HEK293 (cell line): ENCODE measurements at regions not wholly inside any gene's neighbourhood (a gene's known extent, or its start where the extent isn't known, plus 50 kb on each side); places are given as distances from the start of the nearest gene placed in this dataset.

ENCODE experiments used
- CTCF ChIP-seq: fragments of 450-650 bp; formaldehyde crosslinking; IDR thresholded peaks from 2 replicates; pipeline ENCODE4 v1.5.1; 2016; ENCODE audit warnings: missing biosample characterization, missing genetic modification characterization
- KLF16 ChIP-seq: fragments of 450-650 bp; formaldehyde crosslinking; IDR thresholded peaks from 2 replicates; pipeline ENCODE4 v1.5.1; 2017; ENCODE audit warnings: missing biosample characterization, missing genetic modification characterization
- KLF9 ChIP-seq: fragments of 450-650 bp; formaldehyde crosslinking; IDR thresholded peaks from 2 replicates; pipeline ENCODE4 v1.5.1; 2016; ENCODE audit warnings: missing biosample characterization, missing genetic modification characterization, low read depth
- PATZ1 ChIP-seq: fragments of 450-650 bp; formaldehyde crosslinking; IDR thresholded peaks from 2 replicates; pipeline ENCODE4 v1.5.1; 2016; ENCODE audit warnings: missing biosample characterization, missing genetic modification characterization
- PRDM1 ChIP-seq: fragments of 450-650 bp; formaldehyde crosslinking; IDR thresholded peaks from 2 replicates; pipeline ENCODE4; 2016; ENCODE audit warnings: missing biosample characterization, missing genetic modification characterization
- SP2 ChIP-seq: fragments of 450-650 bp; formaldehyde crosslinking; IDR thresholded peaks from 2 replicates; pipeline ENCODE4 v1.5.1; 2016; ENCODE audit warnings: missing biosample characterization, missing genetic modification characterization
- TCF7L2 ChIP-seq: IDR thresholded peaks from 2 replicates; pipeline ENCODE4 v1.6.1; 2011; ENCODE audit warnings: low read depth, mild to moderate bottlenecking, inconsistent platforms, low read length, moderate library complexity, borderline replicate concordance
- ZNF10 ChIP-seq: fragments of 450-650 bp; formaldehyde crosslinking; IDR thresholded peaks from 2 replicates; pipeline ENCODE4 v1.5.1; 2017; ENCODE audit warnings: missing biosample characterization, missing genetic modification characterization
- ZNF354C ChIP-seq: fragments of 450-650 bp; formaldehyde crosslinking; IDR thresholded peaks from 2 replicates; pipeline ENCODE4 v1.5.1; 2016; ENCODE audit warnings: missing biosample characterization, missing genetic modification characterization, low read depth, borderline replicate concordance
- ZNF423 ChIP-seq: fragments of 450-650 bp; formaldehyde crosslinking; IDR thresholded peaks from 2 replicates; pipeline ENCODE4 v1.5.1; 2016; ENCODE audit warnings: missing biosample characterization, missing genetic modification characterization
- ZNF530 ChIP-seq: fragments of 450-650 bp; formaldehyde crosslinking; IDR thresholded peaks from 2 replicates; pipeline ENCODE4 v1.5.1; 2016; ENCODE audit warnings: low read depth, missing biosample characterization, missing genetic modification characterization
- ZNF580 ChIP-seq: fragments of 450-650 bp; formaldehyde crosslinking; IDR thresholded peaks from 2 replicates; pipeline ENCODE4 v1.5.1; 2016; ENCODE audit warnings: missing biosample characterization, missing genetic modification characterization
- ZNF837 ChIP-seq: fragments of 450-650 bp; formaldehyde crosslinking; IDR thresholded peaks from 2 replicates; pipeline ENCODE4 v1.5.1; 2016; ENCODE audit warnings: missing biosample characterization, missing genetic modification characterization
- TF ChIP-seq, protein P1 (sequence below): fragments of 450-650 bp; formaldehyde crosslinking; IDR thresholded peaks from 2 replicates; pipeline ENCODE4 v1.5.1; 2016; ENCODE audit warnings: missing biosample characterization, missing genetic modification characterization, low read depth

- TF ChIP-seq CTCF (no peak), KLF16 (tag by site-specific recombination) (no peak), ZNF837 (tag by site-specific recombination) (no peak), ZNF354C (tag by site-specific recombination) (no peak), ZNF530 (tag by site-specific recombination) (no peak), ZNF10 (tag by site-specific recombination) (no peak), TCF7L2 (no peak), KLF9 (tag by site-specific recombination) (no peak), PATZ1 (tag by site-specific recombination) (no peak), ZNF423 (tag by site-specific recombination) (no peak), SP2 (tag by site-specific recombination) (no peak), PRDM1 (no peak), ZNF580 (tag by site-specific recombination) (no peak)
- TF ChIP-seq, protein P1, sequence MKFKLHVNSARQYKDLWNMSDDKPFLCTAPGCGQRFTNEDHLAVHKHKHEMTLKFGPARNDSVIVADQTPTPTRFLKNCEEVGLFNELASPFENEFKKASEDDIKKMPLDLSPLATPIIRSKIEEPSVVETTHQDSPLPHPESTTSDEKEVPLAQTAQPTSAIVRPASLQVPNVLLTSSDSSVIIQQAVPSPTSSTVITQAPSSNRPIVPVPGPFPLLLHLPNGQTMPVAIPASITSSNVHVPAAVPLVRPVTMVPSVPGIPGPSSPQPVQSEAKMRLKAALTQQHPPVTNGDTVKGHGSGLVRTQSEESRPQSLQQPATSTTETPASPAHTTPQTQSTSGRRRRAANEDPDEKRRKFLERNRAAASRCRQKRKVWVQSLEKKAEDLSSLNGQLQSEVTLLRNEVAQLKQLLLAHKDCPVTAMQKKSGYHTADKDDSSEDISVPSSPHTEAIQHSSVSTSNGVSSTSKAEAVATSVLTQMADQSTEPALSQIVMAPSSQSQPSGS (tag by site-specific recombination): no peak
These were observed 74.4 kb upstream of the ZCCHC2 start for GRCh38 chr18:62448426-62448825.
